Renal cortical epithelial cell (primary cell): ENCODE measurements at regions not wholly inside any gene's neighbourhood (a gene's known extent, or its start where the extent isn't known, plus 50 kb on each side); places are given as distances from the start of the nearest gene placed in this dataset.

Source experiments
- DNase-seq: peaks from one replicate; pipeline ENCODE4 v3.0.0-alpha.2; 2011; ENCODE audit warnings: low read depth

DNA sequence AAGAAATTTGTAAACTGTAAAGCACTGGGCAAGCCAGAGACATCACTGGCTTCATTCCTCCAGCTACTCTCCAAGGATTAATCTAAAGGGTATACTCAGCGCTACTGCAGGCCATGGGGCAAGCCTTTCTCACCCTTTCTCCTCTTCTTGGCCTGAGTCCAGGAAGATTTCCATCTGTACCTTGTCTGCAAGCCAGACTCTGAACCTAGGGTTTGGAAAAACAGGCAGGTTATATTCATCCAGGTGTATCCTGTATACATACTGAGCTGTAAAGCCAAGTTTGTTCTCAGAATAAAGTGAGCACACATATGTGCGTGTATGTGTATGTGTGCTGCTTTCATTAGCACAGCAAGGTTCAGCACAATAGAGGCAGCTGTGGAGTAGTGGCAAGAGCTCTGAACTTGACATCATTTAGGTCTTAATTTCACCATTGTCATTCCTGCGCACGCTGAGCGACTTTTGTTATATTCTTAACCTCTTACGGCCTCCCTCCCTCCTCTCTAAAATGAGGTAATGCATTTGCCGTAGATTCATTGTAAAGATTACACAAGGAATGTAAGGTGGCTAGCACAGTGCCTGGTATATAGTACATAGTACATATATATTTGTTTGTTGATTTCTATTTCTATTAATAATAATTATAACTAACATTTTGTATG, 128.1 kb upstream of the JUN start:
- DNase-seq = no peak

GRCh38 chr1:58914925-58915324, 131.1 kb upstream of the JUN start:
- DNase-seq = no peak

GRCh38 chr1:58917436-58917835, 133.6 kb upstream of the JUN start:
- DNase-seq = no peak

- DNase-seq = no peak
These were observed 135.5 kb upstream of the JUN start for GRCh38 chr1:58919226-58919958.

DNA sequence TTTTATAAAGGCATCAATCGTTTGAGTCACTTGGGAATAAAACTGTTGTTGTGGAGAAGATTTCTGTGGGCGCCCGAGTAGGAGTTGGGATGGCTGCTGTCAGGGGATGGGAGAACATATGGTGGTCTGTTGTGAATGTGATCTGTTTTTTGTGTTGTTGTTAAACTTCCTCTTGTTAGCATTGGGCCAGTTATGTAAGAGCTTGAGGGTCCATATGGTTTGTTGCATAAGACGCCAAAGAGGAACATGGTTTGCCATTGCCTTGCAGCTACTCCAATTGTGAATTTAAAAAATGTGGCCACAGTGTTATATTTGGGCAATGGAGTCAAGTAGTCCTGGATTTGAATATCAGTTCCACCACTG, 136.1 kb upstream of the JUN start:
- no peak for DNase-seq

GRCh38 chr1:58921342-58921741, 137.5 kb upstream of the JUN start:
- no peak for DNase-seq

DNA sequence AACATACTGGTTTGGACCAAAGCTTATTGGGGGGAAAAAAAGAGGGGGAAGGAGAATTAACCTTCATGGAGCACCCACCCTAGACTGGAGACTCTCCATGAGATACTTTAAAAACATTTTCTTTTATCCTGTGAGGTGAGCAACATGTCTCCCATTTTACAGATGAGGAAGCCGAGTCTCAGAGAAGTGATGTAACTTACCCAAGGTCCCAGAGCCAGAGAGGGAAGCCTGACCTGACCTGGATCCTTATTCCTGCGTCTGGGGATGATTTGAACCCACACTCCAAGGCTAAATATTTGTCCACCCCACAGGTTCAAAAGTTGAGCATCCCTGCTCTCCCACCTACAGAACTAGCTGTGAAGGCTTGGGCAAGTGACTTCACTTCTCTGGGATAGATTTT, 137.9 kb upstream of the JUN start:
- no peak for DNase-seq

DNA sequence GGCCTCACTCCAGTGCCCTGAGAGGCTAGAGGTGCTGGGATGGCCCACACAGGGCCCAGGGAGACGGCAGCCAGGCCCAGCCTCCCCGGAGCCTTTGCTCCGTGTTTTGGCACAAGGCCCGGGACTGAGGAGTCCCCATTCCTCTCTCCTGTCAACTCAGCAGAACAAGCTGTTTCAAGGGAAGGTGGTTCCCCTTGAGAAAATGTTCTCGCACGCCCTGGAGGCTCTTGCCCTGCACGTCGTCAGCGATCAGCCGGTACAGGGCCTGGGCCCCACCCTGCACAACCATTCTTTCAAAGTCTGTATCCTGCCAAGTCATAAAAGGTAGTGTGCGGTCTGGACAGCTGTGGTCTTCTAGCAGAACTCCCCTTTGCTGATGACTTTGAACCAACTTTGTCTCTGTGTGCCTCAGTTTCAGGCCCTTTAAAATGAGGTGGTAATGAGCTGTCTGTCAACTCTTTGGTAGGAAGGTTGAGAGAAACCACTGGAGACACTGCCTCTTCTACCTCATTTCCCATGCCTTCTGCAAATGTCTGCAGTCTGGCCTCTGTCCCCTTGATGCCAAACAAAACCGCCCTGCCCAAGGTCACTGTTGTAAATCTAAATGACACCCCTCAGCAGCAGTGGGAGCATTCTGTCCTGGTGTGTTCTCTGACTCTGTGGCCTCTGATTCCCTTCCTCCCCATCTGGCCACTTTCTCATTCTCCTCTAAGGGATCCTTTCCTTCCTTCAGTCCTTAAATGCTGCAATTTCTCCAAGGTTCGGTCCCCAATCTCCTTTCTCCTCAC, 138.6 kb upstream of the JUN start:
- DNase-seq = peak; percentile 95

DNA sequence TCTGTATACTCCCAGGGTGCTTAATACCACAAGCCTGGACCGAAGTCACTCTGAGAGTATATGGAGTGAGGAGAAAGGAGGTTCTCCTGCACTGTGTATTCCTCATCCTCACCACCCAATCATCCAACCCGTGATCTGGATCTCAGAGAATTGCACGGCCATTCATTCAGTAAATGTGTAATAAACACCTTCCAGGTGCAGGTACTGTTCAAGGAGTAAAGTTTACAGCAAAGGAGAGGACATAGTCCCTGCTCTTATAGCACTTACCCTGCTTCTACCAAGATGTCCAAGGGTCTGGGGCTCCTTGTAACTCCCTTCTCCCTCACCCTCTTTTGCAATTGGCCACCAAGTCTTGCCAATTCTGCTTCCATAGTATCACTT, 139.2 kb upstream of the JUN start:
- DNase-seq = no peak

DNA sequence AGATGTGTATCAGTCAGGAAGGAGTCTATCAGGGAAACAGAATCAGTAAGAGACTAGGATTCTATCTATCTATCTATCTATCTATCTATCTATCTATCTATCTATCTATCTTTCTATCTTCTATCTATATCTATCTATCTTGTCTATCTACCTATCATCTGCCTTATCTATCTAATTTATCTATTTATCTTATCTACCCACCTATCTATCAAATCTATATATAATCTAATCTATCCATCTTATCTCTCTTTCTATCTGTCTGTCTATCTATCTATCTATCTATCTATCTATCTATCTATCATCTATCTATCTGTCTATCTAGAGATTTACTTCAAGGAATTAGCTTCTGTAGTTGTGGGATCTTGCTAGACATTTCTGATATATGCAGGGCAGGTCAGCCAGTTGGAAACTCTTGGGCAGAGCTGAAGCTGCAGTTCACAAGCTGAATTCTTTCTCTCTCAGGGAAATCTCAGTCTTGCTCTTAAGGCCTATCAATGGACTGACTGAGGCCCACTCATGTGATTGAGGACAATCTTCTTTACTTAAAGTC, 140.2 kb upstream of the JUN start:
- DNase-seq = no peak

DNA sequence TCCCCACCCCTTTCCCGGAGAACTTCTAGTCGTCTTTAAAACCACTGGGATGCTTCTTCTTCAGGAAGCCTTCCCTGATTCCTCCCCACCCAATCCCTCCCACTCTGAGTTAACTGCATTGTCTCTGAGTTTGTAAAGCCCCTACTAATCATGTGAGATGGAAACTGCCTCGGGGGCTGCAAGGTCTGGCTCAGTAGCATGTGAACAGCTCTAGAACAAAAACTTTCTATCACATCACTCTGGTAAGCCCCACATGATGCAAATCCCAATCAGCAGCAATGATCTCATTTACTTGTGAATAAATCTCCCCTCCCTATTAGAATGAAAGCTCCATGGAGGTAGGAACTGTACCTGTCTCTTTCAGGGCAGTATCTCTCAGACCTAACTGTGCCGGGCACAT, 141.0 kb upstream of the JUN start:
- no peak for DNase-seq

GRCh38 chr1:58925247-58925646, 141.4 kb upstream of the JUN start:
- DNase-seq = no peak

DNA sequence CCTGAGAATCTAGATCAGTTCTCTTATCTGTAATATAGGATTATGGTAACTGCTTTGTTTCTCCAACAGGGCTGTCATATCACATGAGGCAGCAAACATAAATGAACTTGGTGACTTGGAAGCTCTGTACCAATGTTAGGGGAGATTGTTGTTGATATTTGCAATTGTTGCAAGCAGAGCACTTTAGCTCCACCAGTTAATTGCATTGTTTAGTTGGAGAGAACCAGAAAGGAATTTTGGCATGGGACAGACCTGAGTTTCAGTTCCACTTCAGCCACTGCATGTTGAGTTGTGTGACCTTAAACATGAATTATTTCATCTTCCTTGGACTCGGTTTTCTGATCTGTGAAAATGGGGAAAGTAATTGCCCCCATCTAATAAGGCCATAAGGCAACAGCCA, 142.3 kb upstream of the JUN start:
- DNase-seq = no peak

GRCh38 chr1:58927041-58927721, 143.3 kb upstream of the JUN start:
- no peak for DNase-seq

DNA sequence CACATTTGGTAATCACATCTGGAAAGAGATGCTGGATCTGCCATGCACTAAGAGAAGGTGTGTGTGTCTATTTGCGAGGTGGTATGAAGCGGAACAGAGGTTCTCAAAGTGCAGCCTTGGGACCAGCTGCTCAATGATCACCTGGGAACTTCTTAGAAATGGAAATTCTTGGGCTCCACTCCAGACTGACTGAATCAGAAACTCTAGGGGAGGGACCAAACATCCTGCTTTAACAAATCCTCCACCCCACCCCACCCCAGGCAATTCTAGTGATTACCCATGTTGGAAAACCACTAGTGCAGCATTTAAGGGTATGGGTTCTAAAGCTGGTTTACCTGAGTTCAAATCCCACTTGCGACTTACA, 143.9 kb upstream of the JUN start:
- DNase-seq = peak; percentile 65

DNA sequence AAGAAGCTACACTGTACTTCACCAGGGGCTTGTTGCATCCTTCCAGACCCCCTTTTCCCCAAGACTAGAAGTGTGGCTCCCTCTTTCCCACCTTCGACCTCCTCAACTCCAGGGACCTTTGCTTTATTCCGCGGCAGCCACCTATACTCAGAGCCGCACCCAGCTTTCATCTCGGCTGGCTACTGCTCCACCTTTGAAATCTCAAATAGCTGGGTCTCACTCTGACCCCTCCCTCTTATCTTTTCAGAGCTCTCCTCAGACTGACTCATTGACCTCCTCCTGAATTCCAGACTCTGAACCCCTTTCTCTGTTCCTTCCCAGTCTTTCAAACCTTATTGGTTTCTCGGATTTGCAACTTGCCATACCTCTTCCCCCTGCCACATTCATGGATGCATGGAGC, 144.7 kb upstream of the JUN start:
- DNase-seq = no peak

DNA sequence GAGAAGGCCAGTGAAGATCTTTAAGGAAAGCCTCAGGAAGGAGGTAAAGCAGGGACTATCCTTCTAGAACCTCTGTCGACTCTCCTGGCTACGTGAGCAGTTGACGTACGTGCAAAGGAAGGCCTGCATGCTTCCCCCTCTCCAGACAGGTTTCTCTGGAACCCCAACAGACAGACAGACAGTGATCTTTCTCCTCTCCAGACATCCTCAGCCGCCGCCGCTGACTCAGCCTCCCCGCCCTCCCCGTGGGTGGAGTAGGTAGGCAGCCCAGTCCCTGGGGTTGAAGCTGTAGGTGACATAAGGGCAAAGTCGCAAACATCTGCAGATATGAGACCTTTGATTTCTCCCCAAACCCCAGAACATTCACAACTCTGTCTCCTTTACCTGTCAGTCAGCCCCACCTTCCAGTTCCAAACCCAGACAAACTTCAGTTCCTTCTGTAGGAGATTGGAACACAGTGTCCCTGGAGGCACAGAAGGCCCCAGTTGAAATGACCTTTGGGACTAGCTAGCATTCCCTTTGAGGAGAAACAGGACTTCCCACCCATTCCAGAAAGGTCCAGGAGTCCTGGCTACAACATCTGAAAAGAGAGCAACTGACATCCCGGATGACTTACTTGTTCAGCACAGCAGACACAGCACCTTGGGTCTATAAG, 146.0 kb upstream of the JUN start:
- DNase-seq = peak; percentile 33

DNA sequence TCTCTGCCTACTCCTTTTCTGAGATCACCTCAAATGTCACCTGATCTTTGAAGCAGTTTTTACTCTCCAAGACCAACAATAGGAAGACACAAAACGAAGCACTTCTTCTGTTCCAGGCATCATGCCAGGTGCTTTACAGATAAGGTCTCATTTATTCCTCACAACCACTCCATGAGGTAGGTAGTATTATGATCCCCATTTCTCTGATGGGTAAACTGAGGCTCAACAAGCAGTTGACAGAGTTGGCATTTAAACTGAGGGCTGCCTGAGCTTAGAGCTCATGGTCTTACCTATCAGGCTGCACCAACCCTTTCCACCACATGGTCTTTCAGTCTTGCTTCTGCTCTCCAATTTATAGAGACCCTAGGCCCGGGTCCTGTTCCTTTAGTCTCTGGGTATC, 147.2 kb upstream of the JUN start:
- no peak for DNase-seq

DNA sequence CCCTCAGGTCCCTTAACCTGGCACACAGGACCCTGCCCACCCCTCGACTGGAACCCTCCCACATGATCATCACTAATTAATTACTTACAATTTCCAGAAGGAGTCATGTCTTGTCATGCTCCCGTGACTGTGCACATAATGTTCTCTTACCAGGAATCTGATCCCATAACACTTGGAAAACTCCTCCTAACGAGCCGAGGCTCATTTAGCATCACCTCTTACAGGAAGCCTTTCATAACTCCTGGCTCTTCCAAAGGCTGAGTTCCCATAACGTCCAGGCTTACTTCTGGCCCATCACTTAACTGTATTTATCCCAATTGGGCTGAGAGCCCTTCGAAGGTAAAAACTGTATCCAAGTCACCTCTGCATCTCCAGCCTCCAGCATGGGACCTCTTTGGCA, 147.9 kb upstream of the JUN start:
- DNase-seq = peak; percentile 74

DNA sequence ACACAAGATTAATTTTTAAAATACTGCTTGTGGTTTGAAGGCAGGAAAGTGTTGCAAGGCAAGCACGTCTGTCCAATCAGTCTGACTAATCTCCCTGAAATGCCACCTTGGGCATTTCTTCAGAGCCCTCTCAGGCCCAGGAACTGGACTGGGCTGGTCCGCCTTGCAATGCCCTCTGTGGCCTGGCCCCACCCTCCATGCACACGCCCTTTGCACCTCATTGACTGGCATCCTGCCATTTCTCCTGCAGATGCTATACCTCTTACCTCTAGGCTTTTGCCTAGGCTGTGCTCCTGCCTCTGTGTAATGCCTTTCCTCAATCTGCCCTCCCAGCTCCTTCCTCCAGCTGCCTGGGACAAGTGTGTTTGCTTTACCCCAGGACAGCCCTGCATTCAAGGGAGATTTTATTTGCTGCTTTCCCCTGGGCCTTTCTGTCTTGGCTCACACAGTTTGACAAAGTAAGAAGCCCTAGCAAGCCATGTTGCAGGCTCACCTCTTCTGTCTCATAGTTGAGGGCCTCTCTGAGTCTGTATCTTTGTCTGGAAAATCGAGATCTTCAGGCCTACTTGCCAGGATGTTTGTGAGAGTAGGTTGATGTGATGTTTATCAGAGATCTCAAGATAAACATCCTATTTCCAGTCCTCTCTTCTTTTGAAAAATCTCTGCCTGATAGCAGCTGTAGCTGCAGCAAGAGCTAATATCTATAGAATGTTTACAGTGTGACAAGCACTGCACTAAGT, 149.2 kb upstream of the JUN start:
- DNase-seq = peak; percentile 98

- no peak for DNase-seq
These were observed 149.7 kb upstream of the JUN start for GRCh38 chr1:58933599-58933926.
